22Rv1 (cell line): ENCODE measurements at regions not wholly inside any gene's neighbourhood (a gene's known extent, or its start where the extent isn't known, plus 50 kb on each side); places are given as distances from the start of the nearest gene placed in this dataset.

Experiments used
- CTCF ChIP-seq: fragments of 450-650 bp; IDR thresholded peaks from 2 replicates; pipeline ENCODE4 v1.5.1; 2017; ENCODE audit warnings: mild to moderate bottlenecking
- ZFX ChIP-seq: fragments of 450-650 bp; IDR thresholded peaks from 2 replicates; pipeline ENCODE4 v1.6.1; 2017; ENCODE audit warnings: antibody characterized with exemption, borderline replicate concordance

GRCh38 chr6:93713974-93714373 is 294.6 kb upstream of the EPHA7 start:
- TF ChIP-seq CTCF (no peak), ZFX (no peak)
